Skin epidermis (tissue), 12 donors: ENCODE measurements at regions not wholly inside any gene's neighbourhood (a gene's known extent, or its start where the extent isn't known, plus 50 kb on each side); places are given as distances from the start of the nearest gene placed in this dataset.
"Not testable (repeated sequence)": the region's sequence is repeated elsewhere in the genome, so short reads cannot be mapped to it uniquely, and the experiment has no call there.

ENCODE experiments used
- H3K27ac ChIP-seq, 21 experiments: fragments of 200-600 bp; sonication (generic) in 11 of 21; one replicate each; pipeline ENCODE4 v1.5.0; 2020; ENCODE audit warnings: mild to moderate bottlenecking in 3 of 21, inconsistent platforms in 2 of 21, moderate library complexity in 2 of 21
- H3K4me3 ChIP-seq, 7 experiments: fragments of 200-600 bp; sonication (generic) in 2 of 7; one replicate each; pipeline ENCODE4 v1.5.0; 2020; ENCODE audit warnings: inconsistent platforms in 2 of 7, mild to moderate bottlenecking in 2 of 7, moderate library complexity in 1 of 7

- H3K27ac ChIP-seq = no peak overlapping the region
- no peak overlapping the region for H3K4me3 ChIP-seq
Observed at GRCh38 chr14:28941758-28942157, 175.2 kb downstream of the FOXG1 start.

GRCh38 chr14:28944605-28945004 lies 178.0 kb downstream of the FOXG1 start:
- Histone ChIP-seq H3K4me3 (no peak overlapping the region), H3K27ac (no peak overlapping the region)

- H3K27ac ChIP-seq = no peak overlapping the region
Observed at GRCh38 chr14:28946267-28946666, 179.7 kb downstream of the FOXG1 start.

GRCh38 chr14:28949503-28949902 lies 182.9 kb downstream of the FOXG1 start:
- H3K4me3 ChIP-seq = no peak overlapping the region
- H3K27ac ChIP-seq = no peak overlapping the region

More at GRCh38 chr14:28946267-28946666, 179.7 kb downstream of the FOXG1 start:
- no peak overlapping the region for H3K4me3 ChIP-seq

- no peak overlapping the region for H3K4me3 ChIP-seq
- H3K27ac ChIP-seq = no peak overlapping the region
Observed at GRCh38 chr14:28952161-28952560, 185.6 kb downstream of the FOXG1 start.

- Histone ChIP-seq H3K4me3 (no peak overlapping the region), H3K27ac (no peak overlapping the region)
Observed at GRCh38 chr14:28952666-28953065, 186.1 kb downstream of the FOXG1 start.

GRCh38 chr14:28953973-28954372 lies 187.4 kb downstream of the FOXG1 start:
- H3K27ac ChIP-seq = no peak overlapping the region
- no peak overlapping the region for H3K4me3 ChIP-seq

GRCh38 chr14:28966416-28967233 lies 200.0 kb downstream of the FOXG1 start:
- H3K27ac ChIP-seq = no peak overlapping the region

GRCh38 chr14:28975084-28975483 lies 208.5 kb downstream of the FOXG1 start:
- no peak overlapping the region for H3K4me3 ChIP-seq
- H3K27ac ChIP-seq = no peak overlapping the region

More at GRCh38 chr14:28966416-28967233, 200.0 kb downstream of the FOXG1 start:
- no peak overlapping the region for H3K4me3 ChIP-seq

GRCh38 chr14:28982228-28982627 lies 215.6 kb downstream of the FOXG1 start:
- Histone ChIP-seq H3K27ac (no peak overlapping the region), H3K4me3 (no peak overlapping the region)

GRCh38 chr14:28983279-28983678 lies 216.7 kb downstream of the FOXG1 start:
- H3K4me3 ChIP-seq = no peak overlapping the region

GRCh38 chr14:28987516-28987915 lies 220.9 kb downstream of the FOXG1 start:
- Histone ChIP-seq H3K27ac (no peak overlapping the region), H3K4me3 (no peak overlapping the region)

More at GRCh38 chr14:28983279-28983678, 216.7 kb downstream of the FOXG1 start:
- H3K27ac ChIP-seq = no peak overlapping the region

- not testable (repeated sequence) for H3K4me3 ChIP-seq, H3K27ac ChIP-seq
Observed at GRCh38 chr14:28997196-28997595, 230.6 kb downstream of the FOXG1 start.

- H3K27ac ChIP-seq = no peak overlapping the region
Observed at GRCh38 chr14:28999656-29000055, 233.1 kb downstream of the FOXG1 start.

GRCh38 chr14:29005647-29006046 lies 239.1 kb downstream of the FOXG1 start:
- Histone ChIP-seq H3K27ac (no peak overlapping the region), H3K4me3 (no peak overlapping the region)

More at GRCh38 chr14:28999656-29000055, 233.1 kb downstream of the FOXG1 start:
- no peak overlapping the region for H3K4me3 ChIP-seq

- H3K4me3 ChIP-seq = no peak overlapping the region
- no peak overlapping the region for H3K27ac ChIP-seq
Observed at GRCh38 chr14:29007990-29008389, 241.4 kb downstream of the FOXG1 start.

GRCh38 chr14:29016050-29016900 lies 249.7 kb downstream of the FOXG1 start:
- Histone ChIP-seq H3K27ac (no peak overlapping the region), H3K4me3 (no peak overlapping the region)

GRCh38 chr14:29023505-29023904 lies 256.9 kb downstream of the FOXG1 start:
- not testable (repeated sequence) for H3K4me3 ChIP-seq, H3K27ac ChIP-seq

- not testable (repeated sequence) for H3K27ac ChIP-seq, H3K4me3 ChIP-seq
Observed at GRCh38 chr14:29027441-29027840, 260.9 kb downstream of the FOXG1 start.

- not testable (repeated sequence) for H3K27ac ChIP-seq, H3K4me3 ChIP-seq
Observed at GRCh38 chr14:29027941-29028705, 261.5 kb downstream of the FOXG1 start.
